Stomach (tissue), 8 donors: ENCODE measurements at regions not wholly inside any gene's neighbourhood (a gene's known extent, or its start where the extent isn't known, plus 50 kb on each side); places are given as distances from the start of the nearest gene placed in this dataset.

Experiments used
- DNase-seq, 2 donors: peaks; one replicate each; pipeline versions ENCODE4 v3.0.0 to v3.0.0-alpha.2; 2013 to 2019
- H3K27ac ChIP-seq, 5 donors: fragments of 200-600 bp in 4 of 5; sonication (generic) in 4 of 5; one replicate each; pipeline ENCODE4 v1.5.1; 2013 to 2019; ENCODE audit warnings: mild to moderate bottlenecking in 1 of 5, moderate library complexity in 1 of 5
- H3K27me3 ChIP-seq, 3 donors: fragments of 200-600 bp; sonication (generic); one replicate each; pipeline ENCODE4 v1.5.1; 2017 to 2019; ENCODE audit warnings: mixed run types in 1 of 3
- H3K36me3 ChIP-seq, 4 donors: fragments of 200-600 bp; sonication (generic); 1 replicate in 3 of 4; 2 replicates in 1 of 4; pipeline ENCODE4 v1.5.1; 2016 to 2019
- H3K4me1 ChIP-seq, 4 donors: fragments of 200-600 bp; sonication (generic); one replicate each; pipeline ENCODE4 v1.5.1; 2016 to 2019
- H3K4me3 ChIP-seq, 4 donors: fragments of 200-600 bp; sonication (generic) in 3 of 4; one replicate each; pipeline ENCODE4 v1.5.1; 2016 to 2019; ENCODE audit warnings: mild to moderate bottlenecking in 1 of 4
- H3K9me3 ChIP-seq, 4 donors: fragments of 200-600 bp; sonication (generic); one replicate each; pipeline ENCODE4 v1.5.1; 2016 to 2019
- EP300 ChIP-seq: sonication (generic); formaldehyde crosslinking; IDR thresholded peaks from one replicate; pipeline ENCODE4 v1.6.1; 2017; ENCODE audit warnings: antibody characterized with exemption
- POLR2A ChIP-seq, 4 donors: fragments of 450-650 bp; IDR thresholded peaks; one replicate each; pipeline ENCODE4 v1.6.1; 2016; ENCODE audit warnings: antibody characterized with exemption in 4 of 4, control low read depth in 2 of 4, mild to moderate bottlenecking in 1 of 4, moderate library complexity in 1 of 4
- POLR2AphosphoS5 ChIP-seq, 3 donors: sonication (generic); formaldehyde crosslinking; IDR thresholded peaks; one replicate each; pipeline ENCODE4 v1.6.1; 2016; ENCODE audit warnings: antibody characterized with exemption in 3 of 3
- WGBS, 5 donors: extraction: QIAGEN DNeasy Blood & Tissue Kit in 3 of 5; methylation state at CpG; one replicate each; pipeline versions ENCODE4 v1.1.5 to v1.1.7; 2013 to 2018; 5-methylcytosine and 5-hydroxymethylcytosine counted together
- intact Hi-C: fragments of 100-400 bp; cut with DNase I; formaldehyde crosslinking; loops from one replicate; pipeline ENCODE4 v1.15.1; 2023; ENCODE audit warnings: low total_unique reads
- TF ChIP-seq, protein P1 (sequence below), 7 experiments: fragments of 450-650 bp in 4 of 7; fragments of 200-600 bp in 3 of 7; sonication (generic) in 3 of 7; IDR thresholded peaks; one replicate each; pipeline ENCODE4 v1.5.1; 2016 to 2019; ENCODE audit warnings: antibody characterized with exemption in 7 of 7, control low read depth in 2 of 7, mild to moderate bottlenecking in 1 of 7
- donor health status: healthy with polysubstance abuse.
- donor health status: Bipolar disorder and iron deficiency.
- donor health status: healthy.

DNA sequence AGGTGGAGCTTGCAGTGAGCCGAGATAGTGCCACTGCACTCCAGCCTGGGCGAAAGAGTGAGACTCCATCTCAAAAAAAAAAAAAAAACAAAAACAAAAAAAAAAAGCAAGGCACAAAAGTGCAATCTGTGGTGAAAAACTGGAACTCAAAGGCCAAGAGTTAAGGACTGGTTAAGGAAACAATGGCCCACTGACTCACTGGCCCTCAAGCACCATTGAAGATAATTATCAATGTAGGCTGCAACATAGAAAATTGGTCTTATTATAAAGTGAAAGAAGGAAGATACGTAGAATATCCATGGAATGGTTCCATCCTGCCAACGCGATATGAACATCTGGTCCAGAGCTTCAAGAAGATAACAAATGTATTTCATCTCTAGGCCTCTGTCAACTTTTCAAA is 444.2 kb downstream of the SOX9 start:
- TF ChIP-seq EP300 = no peak
- DNase-seq = no peak
- no peak overlapping the region for H3K4me3 ChIP-seq
- H3K27me3 ChIP-seq = peaks cover 0 to 9% (median 0%) of the 10 kb centered on the region in 3 donors
- no peaks in the 10 kb centered on the region for H3K9me3 ChIP-seq
- intact Hi-C loops = loop anchor here (10.0 kb wide), 1 partner anchor 590 kb away; no protein-coding TSS in a partner anchor
- WGBS, 5 donors = 84 to 96% (median 93%) methylated on average over 4 to 5 of the region's 5 CpGs
- H3K27ac ChIP-seq = no peak overlapping the region
- no peaks in the 10 kb centered on the region for H3K36me3 ChIP-seq
- peaks cover 11 to 62% (median 33%) of the 10 kb centered on the region in 4 donors for H3K4me1 ChIP-seq

DNA sequence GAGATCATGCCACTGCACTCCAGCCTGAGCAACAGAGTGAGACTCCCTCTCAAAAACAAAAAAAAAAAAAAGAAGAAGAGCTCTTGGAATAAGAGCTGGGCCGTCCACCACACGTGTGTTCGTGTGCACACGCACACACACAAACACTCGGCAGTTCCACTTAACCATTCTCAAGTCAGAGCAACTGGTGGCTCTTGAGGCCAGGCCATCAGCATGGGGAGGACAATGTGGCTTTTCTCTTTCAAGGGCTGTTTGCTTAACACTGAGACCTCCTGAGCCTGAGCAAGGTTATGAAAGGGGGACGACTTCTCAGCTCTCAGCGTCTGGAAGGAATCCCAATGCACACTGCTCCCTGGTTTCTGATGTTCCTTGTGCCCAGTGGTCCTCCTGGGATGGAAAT is 444.9 kb downstream of the SOX9 start:
- intact Hi-C loops = loop anchor here (10.0 kb wide), 1 partner anchor 589 kb away; no protein-coding TSS in a partner anchor
- H3K4me1 ChIP-seq = peaks cover 11 to 56% (median 30%) of the 10 kb centered on the region in 4 donors
- WGBS, 5 donors = 81 to 93% (median 89%) methylated on average over 7 of the region's 7 CpGs

GRCh38 chr17:72566671-72567484 is 446.1 kb downstream of the SOX9 start:
- WGBS, 5 donors = 53 to 65% (median 55%) methylated on average over 8 of the region's 8 CpGs
- Histone ChIP-seq H3K4me3 (no peak overlapping the region), H3K27ac (peak overlapping the region in 2 of 5 donors; percentile 5 to 56), H3K9me3 (no peaks in the 10 kb centered on the region), H3K27me3 (peaks cover 0 to 4% (median 0%) of the 10 kb centered on the region in 3 donors), H3K4me1 (peaks cover 11 to 48% (median 23%) of the 10 kb centered on the region in 4 donors), H3K36me3 (no peaks in the 10 kb centered on the region)
- TF ChIP-seq POLR2A (IDR thresholded peaks at IDR 0.05) = no peak
- no peak for TF ChIP-seq POLR2AphosphoS5 (IDR thresholded peaks at IDR 0.05)
- TF ChIP-seq, protein P1, sequence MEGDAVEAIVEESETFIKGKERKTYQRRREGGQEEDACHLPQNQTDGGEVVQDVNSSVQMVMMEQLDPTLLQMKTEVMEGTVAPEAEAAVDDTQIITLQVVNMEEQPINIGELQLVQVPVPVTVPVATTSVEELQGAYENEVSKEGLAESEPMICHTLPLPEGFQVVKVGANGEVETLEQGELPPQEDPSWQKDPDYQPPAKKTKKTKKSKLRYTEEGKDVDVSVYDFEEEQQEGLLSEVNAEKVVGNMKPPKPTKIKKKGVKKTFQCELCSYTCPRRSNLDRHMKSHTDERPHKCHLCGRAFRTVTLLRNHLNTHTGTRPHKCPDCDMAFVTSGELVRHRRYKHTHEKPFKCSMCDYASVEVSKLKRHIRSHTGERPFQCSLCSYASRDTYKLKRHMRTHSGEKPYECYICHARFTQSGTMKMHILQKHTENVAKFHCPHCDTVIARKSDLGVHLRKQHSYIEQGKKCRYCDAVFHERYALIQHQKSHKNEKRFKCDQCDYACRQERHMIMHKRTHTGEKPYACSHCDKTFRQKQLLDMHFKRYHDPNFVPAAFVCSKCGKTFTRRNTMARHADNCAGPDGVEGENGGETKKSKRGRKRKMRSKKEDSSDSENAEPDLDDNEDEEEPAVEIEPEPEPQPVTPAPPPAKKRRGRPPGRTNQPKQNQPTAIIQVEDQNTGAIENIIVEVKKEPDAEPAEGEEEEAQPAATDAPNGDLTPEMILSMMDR (IDR thresholded peaks at IDR 0.05) = no peak
- no peak for TF ChIP-seq EP300
- intact Hi-C loops = loop anchor here (10.0 kb wide), 1 partner anchor 588 kb away; no protein-coding TSS in a partner anchor
- no peak for DNase-seq

More for the DNA sequence above, 444.9 kb downstream of the SOX9 start:
- Histone ChIP-seq H3K9me3 (no peaks in the 10 kb centered on the region), H3K27me3 (peaks cover 0 to 4% (median 0%) of the 10 kb centered on the region in 3 donors), H3K4me3 (no peak overlapping the region), H3K27ac (no peak overlapping the region), H3K36me3 (no peaks in the 10 kb centered on the region)
- TF ChIP-seq POLR2AphosphoS5 (IDR thresholded peaks at IDR 0.05) = no peak
- no peak for TF ChIP-seq EP300
- TF ChIP-seq, protein P1 (IDR thresholded peaks at IDR 0.05) = no peak
- no peak for TF ChIP-seq POLR2A (IDR thresholded peaks at IDR 0.05)
- no peak for DNase-seq

DNA sequence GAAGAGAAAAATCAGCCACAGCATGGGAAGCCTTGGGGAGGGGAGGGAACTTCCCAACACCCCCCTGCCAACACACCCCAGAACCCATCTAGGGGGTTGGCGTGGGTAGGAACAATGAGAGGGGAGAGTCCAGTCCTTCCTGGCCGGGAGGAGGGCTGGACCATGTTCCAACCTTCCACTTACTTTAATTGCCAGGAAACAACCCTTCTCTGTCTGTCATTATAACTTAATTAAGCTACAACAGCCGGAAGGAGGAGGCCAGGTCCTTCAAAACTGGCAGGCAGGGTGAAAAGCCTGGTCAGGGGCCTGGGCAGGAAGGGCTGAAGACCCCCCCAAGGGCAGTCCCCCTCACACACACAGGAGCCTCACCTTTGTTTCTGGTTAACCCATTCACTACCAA is 447.0 kb downstream of the SOX9 start:
- no peak overlapping the region for H3K4me3 ChIP-seq
- H3K36me3 ChIP-seq = no peaks in the 10 kb centered on the region
- WGBS, 5 donors = 58 to 70% (median 61%) methylated on average over 2 to 3 of the region's 3 CpGs
- TF ChIP-seq, protein P1 (IDR thresholded peaks at IDR 0.05) = no peak
- TF ChIP-seq EP300 = no peak
- no peak for TF ChIP-seq POLR2AphosphoS5 (IDR thresholded peaks at IDR 0.05)
- no peak for TF ChIP-seq POLR2A (IDR thresholded peaks at IDR 0.05)
- no peak for DNase-seq
- H3K27me3 ChIP-seq = peaks cover 0 to 4% (median 0%) of the 10 kb centered on the region in 3 donors
- no peaks in the 10 kb centered on the region for H3K9me3 ChIP-seq
- intact Hi-C loops = loop anchor here (10.0 kb wide), 1 partner anchor 587 kb away; no protein-coding TSS in a partner anchor
- peaks cover 11 to 39% (median 21%) of the 10 kb centered on the region in 4 donors for H3K4me1 ChIP-seq
- H3K27ac ChIP-seq = peak overlapping the region in 1 of 5 donors; percentile 56
